LoVo (cell line): ENCODE measurements at regions not wholly inside any gene's neighbourhood (a gene's known extent, or its start where the extent isn't known, plus 50 kb on each side); places are given as distances from the start of the nearest gene placed in this dataset.

Experiments
- DNase-seq: peaks from one replicate; pipeline ENCODE4 v3.0.0-alpha.2; 2016; ENCODE audit warnings: low spot score

GRCh38 chr12:98062464-98063245, 452.7 kb upstream of the TMPO start:
- DNase-seq = no peak

GRCh38 chr12:98064501-98064900, 450.9 kb upstream of the TMPO start:
- DNase-seq = no peak

- no peak for DNase-seq
Observed at GRCh38 chr12:98067795-98068194, 447.6 kb upstream of the TMPO start.

GRCh38 chr12:98073610-98074009, 441.8 kb upstream of the TMPO start:
- DNase-seq = no peak

GRCh38 chr12:98074286-98074685, 441.1 kb upstream of the TMPO start:
- no peak for DNase-seq

GRCh38 chr12:98084391-98084790, 431.0 kb upstream of the TMPO start:
- DNase-seq = no peak

GRCh38 chr12:98085046-98085755, 430.2 kb upstream of the TMPO start:
- DNase-seq = no peak

- no peak for DNase-seq
Observed at GRCh38 chr12:98090731-98091130, 424.7 kb upstream of the TMPO start.

GRCh38 chr12:98096436-98096835, 419.0 kb upstream of the TMPO start:
- DNase-seq = no peak

GRCh38 chr12:98106031-98106683, 409.2 kb upstream of the TMPO start:
- DNase-seq = no peak

GRCh38 chr12:98109266-98109665, 406.1 kb upstream of the TMPO start:
- DNase-seq = no peak

GRCh38 chr12:98110536-98110935, 404.9 kb upstream of the TMPO start:
- no peak for DNase-seq

GRCh38 chr12:98113548-98113947, 401.8 kb upstream of the TMPO start:
- no peak for DNase-seq

- DNase-seq = no peak
Observed at GRCh38 chr12:98121963-98122362, 393.4 kb upstream of the TMPO start.

GRCh38 chr12:98123021-98123461, 392.3 kb upstream of the TMPO start:
- DNase-seq = no peak

- no peak for DNase-seq
Observed at GRCh38 chr12:98126637-98127335, 388.6 kb upstream of the TMPO start.

- no peak for DNase-seq
Observed at GRCh38 chr12:98127336-98127679, 388.1 kb upstream of the TMPO start.

- DNase-seq = no peak
Observed at GRCh38 chr12:98127854-98128253, 387.5 kb upstream of the TMPO start.

GRCh38 chr12:98136544-98136943, 378.8 kb upstream of the TMPO start:
- DNase-seq = no peak

GRCh38 chr12:98137278-98137677, 378.1 kb upstream of the TMPO start:
- no peak for DNase-seq

- DNase-seq = no peak
Observed at GRCh38 chr12:98144953-98145352, 370.4 kb upstream of the TMPO start.

- no peak for DNase-seq
Observed at GRCh38 chr12:98146043-98146442, 369.3 kb upstream of the TMPO start.

- no peak for DNase-seq
Observed at GRCh38 chr12:98146487-98146886, 368.9 kb upstream of the TMPO start.
